Globus pallidus (tissue), 1 donor: ENCODE measurements at regions not wholly inside any gene's neighbourhood (a gene's known extent, or its start where the extent isn't known, plus 50 kb on each side); places are given as distances from the start of the nearest gene placed in this dataset.

Source experiments
- DNase-seq: peaks from one replicate; pipeline ENCODE4 v3.0.0-alpha.2; 2015; ENCODE audit warnings: low spot score

GRCh38 chr7:142334236-142334635 lies 76.4 kb upstream of the PRSS58 start:
- DNase-seq = peak; percentile 77

GRCh38 chr7:142332421-142332820 lies 74.6 kb upstream of the PRSS58 start:
- no peak for DNase-seq

- no peak for DNase-seq
Measured at GRCh38 chr7:142331941-142332340, 74.1 kb upstream of the PRSS58 start.

GRCh38 chr7:142329062-142329790 lies 71.4 kb upstream of the PRSS58 start:
- no peak for DNase-seq

GRCh38 chr7:142328551-142328950 lies 70.7 kb upstream of the PRSS58 start:
- no peak for DNase-seq

- DNase-seq = no peak
Measured at GRCh38 chr7:142327628-142328405, 70.0 kb upstream of the PRSS58 start.

GRCh38 chr7:142323706-142324105 lies 65.8 kb upstream of the PRSS58 start:
- peak; percentile 53 for DNase-seq

GRCh38 chr7:142321391-142321790 lies 63.5 kb upstream of the PRSS58 start:
- no peak for DNase-seq

- DNase-seq = no peak
Measured at GRCh38 chr7:142320883-142321282, 63.0 kb upstream of the PRSS58 start.

GRCh38 chr7:142319970-142320369 lies 62.1 kb upstream of the PRSS58 start:
- DNase-seq = no peak

- no peak for DNase-seq
Measured at GRCh38 chr7:142314281-142314680, 56.4 kb upstream of the PRSS58 start.

GRCh38 chr7:142313528-142313927 lies 55.7 kb upstream of the PRSS58 start:
- no peak for DNase-seq

- no peak for DNase-seq
Measured at GRCh38 chr7:142311876-142312275, 54.0 kb upstream of the PRSS58 start.

GRCh38 chr7:142308918-142309317 lies 51.1 kb upstream of the PRSS58 start:
- no peak for DNase-seq

GRCh38 chr7:142308326-142308725 lies 50.5 kb upstream of the PRSS58 start:
- DNase-seq = no peak
